B cell (primary cell): ENCODE measurements at regions not wholly inside any gene's neighbourhood (a gene's known extent, or its start where the extent isn't known, plus 50 kb on each side); places are given as distances from the start of the nearest gene placed in this dataset.

Experiments
- ATAC-seq: fragments of 200-7000 bp; cut with Tn5 transposase; one replicate; pipeline ENCODE4 v1.10.0; 2021; ENCODE audit warnings: low read depth, mild to moderate bottlenecking, moderate number of reproducible peaks, moderate library complexity
- CTCF ChIA-PET: fragments of 350-600 bp; sonication (Branson Sonifier 250); formaldehyde crosslinking; loops from one replicate; lab custom pipeline; 2021; ENCODE audit warnings: antibody characterized with exemption, inconsistent platforms; lab: Charles Lee
- POLR2A ChIA-PET: fragments of 350-600 bp; sonication (Branson Sonifier 250); formaldehyde crosslinking; loops from one replicate; lab custom pipeline; 2021; ENCODE audit warnings: antibody characterized with exemption; lab: Charles Lee
- DNase-seq: peaks from one replicate; pipeline ENCODE4 v3.0.0; 2013
- H2AFZ ChIP-seq: 2 replicates; pipeline ENCODE4 v1.6.1; 2012; ENCODE audit warnings: mild to moderate bottlenecking, low read depth, low read length; ENCODE audit not compliant: insufficient read depth, poor library complexity, severe bottlenecking
- H3K27ac ChIP-seq, 2 donors: 1 replicate in 1 of 2; 2 replicates in 1 of 2; pipeline ENCODE4 v1.5.1; 2012 to 2013; ENCODE audit warnings: low read length in 2 of 2, mild to moderate bottlenecking in 2 of 2, moderate library complexity in 1 of 2
- H3K27me3 ChIP-seq, 4 experiments: fragments of 200-600 bp in 1 of 4; sonication (generic) in 1 of 4; replicated peaks in 1 of 4; 1 replicate in 2 of 4; 2 replicates in 2 of 4; pipeline versions ENCODE4 v1.6.1 to v1.7.0; 2013 to 2016; ENCODE audit warnings: low read length in 3 of 4, mild to moderate bottlenecking in 2 of 4, mixed read lengths in 1 of 4, moderate library complexity in 1 of 4; ENCODE audit not compliant: insufficient read depth in 4 of 4, control insufficient read depth in 3 of 4; ENCODE audit errors: control extremely low read depth in 1 of 4
- H3K36me3 ChIP-seq, 2 experiments: replicated peaks in 1 of 2; 1 replicate in 1 of 2; 2 replicates in 1 of 2; pipeline versions ENCODE4 v1.6.1 to v1.7.1; 2013; ENCODE audit warnings: low read length in 1 of 2; ENCODE audit not compliant: insufficient read depth in 2 of 2, control insufficient read depth in 1 of 2; ENCODE audit errors: control extremely low read depth in 1 of 2, extremely low read depth in 1 of 2
- H3K4me1 ChIP-seq, 2 donors: fragments of 200-600 bp in 1 of 2; sonication (generic) in 1 of 2; 1 replicate in 1 of 2; 2 replicates in 1 of 2; pipeline versions ENCODE4 v1.5.1 to v1.6.1; 2013 to 2017; ENCODE audit warnings: low read length in 2 of 2; ENCODE audit not compliant: control insufficient read depth in 2 of 2, insufficient read depth in 2 of 2
- H3K4me2 ChIP-seq: replicated peaks from 2 replicates; pipeline ENCODE3; 2012; ENCODE audit warnings: mild to moderate bottlenecking, low read depth, low read length; ENCODE audit not compliant: poor library complexity, severe bottlenecking
- H3K4me3 ChIP-seq, 5 experiments: fragments of 200-600 bp in 1 of 5; sonication (generic) in 1 of 5; 1 replicate in 3 of 5; 2 replicates in 2 of 5; pipeline versions ENCODE4 v1.5.1 to v1.7.0; 2011 to 2016; ENCODE audit warnings: low read length in 4 of 5, mild to moderate bottlenecking in 4 of 5, low read depth in 2 of 5, control low read depth in 1 of 5, moderate library complexity in 1 of 5; ENCODE audit not compliant: insufficient read depth in 1 of 5; ENCODE audit errors: control extremely low read depth in 1 of 5, extremely low read depth in 1 of 5
- H3K79me2 ChIP-seq: fragments of 200-600 bp; sonication (generic); one replicate; pipeline ENCODE4 v1.6.0; 2016; ENCODE audit warnings: low read length; ENCODE audit not compliant: control insufficient read depth, insufficient read depth
- H3K9ac ChIP-seq: fragments of 200-600 bp; sonication (generic); 2 replicates; pipeline ENCODE4 v1.6.1; 2017; ENCODE audit warnings: mild to moderate bottlenecking, low read length, moderate library complexity
- H3K9me3 ChIP-seq, 3 donors: one replicate each; pipeline versions ENCODE4 v1.6.1 to v1.7.1; 2013; ENCODE audit warnings: low read length in 2 of 3; ENCODE audit not compliant: control insufficient read depth in 2 of 3, insufficient read depth in 1 of 3; ENCODE audit errors: control extremely low read depth in 1 of 3
- H4K20me1 ChIP-seq: 2 replicates; pipeline ENCODE4 v1.6.0; 2012; ENCODE audit warnings: mild to moderate bottlenecking, low read length; ENCODE audit not compliant: insufficient read depth, control insufficient read depth, poor library complexity, severe bottlenecking
- H3K27ac Mint-ChIP-seq: one replicate; pipeline ENCODE4 v1.8.0; 2021; ENCODE audit warnings: mixed read lengths
- H3K27me3 Mint-ChIP-seq: one replicate; pipeline ENCODE4 v1.8.0; 2021; ENCODE audit warnings: mixed read lengths
- H3K4me1 Mint-ChIP-seq: one replicate; pipeline ENCODE4 v1.8.0; 2021; ENCODE audit warnings: mixed read lengths
- H3K4me3 Mint-ChIP-seq: one replicate; pipeline ENCODE4 v1.8.0; 2021; ENCODE audit warnings: mixed read lengths
- H3K9me3 Mint-ChIP-seq: one replicate; pipeline ENCODE4 v1.8.0; 2022; ENCODE audit warnings: mixed read lengths; ENCODE audit not compliant: insufficient read depth
- EZH2 ChIP-seq: IDR thresholded peaks from 2 replicates; pipeline ENCODE4 v1.6.1; 2012; ENCODE audit warnings: borderline replicate concordance, low read depth, mild to moderate bottlenecking, moderate library complexity, low read length; ENCODE audit not compliant: insufficient read depth, poor library complexity, severe bottlenecking
- WGBS: methylation state at CpG from one replicate; pipeline ENCODE4 v1.1.5; 2013; ENCODE audit warnings: missing lambda C conversion rate; ENCODE audit not compliant: insufficient coverage; 5-methylcytosine and 5-hydroxymethylcytosine counted together
- intact Hi-C: fragments of 100-400 bp; cut with micrococcal nuclease; formaldehyde crosslinking; loops from one replicate; pipeline ENCODE4 v1.10.0; 2022
- TF ChIP-seq, protein P1 (sequence below): fragments of 200-600 bp; IDR thresholded peaks from one replicate; pipeline ENCODE4 v1.8.0; 2022; ENCODE audit warnings: antibody characterized with exemption, mild to moderate bottlenecking

DNA sequence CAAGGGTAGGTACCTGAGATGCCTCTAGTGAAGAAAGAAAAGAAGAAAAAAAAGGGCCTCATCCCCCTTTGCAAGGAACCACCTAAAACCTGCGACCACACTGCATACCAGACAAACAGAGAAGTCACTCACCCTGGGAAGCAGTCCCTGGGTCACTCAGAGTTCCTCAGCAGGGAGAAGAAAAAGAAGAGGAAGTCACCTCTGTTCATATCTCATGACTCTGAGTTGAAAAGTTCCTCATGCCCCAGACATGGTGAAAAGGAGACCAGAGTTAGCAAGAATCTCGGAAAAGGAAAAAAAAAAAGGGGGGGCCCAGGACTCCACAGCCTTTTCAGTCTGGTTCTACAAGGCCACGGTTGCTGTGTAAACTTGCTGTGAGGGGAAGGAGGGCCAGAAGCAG, 478.4 kb upstream of the NRXN1 start:
- Histone ChIP-seq H3K9ac (no peak overlapping the region), H3K9me3 (peaks cover 0 to 4% (median 3%) of the 10 kb centered on the region in 3 donors), H3K4me2 (no peak overlapping the region), H3K27me3 (no peaks in the 10 kb centered on the region), H2AFZ (no peak overlapping the region), H3K36me3 (no peaks in the 10 kb centered on the region), H3K4me1 (no peaks in the 10 kb centered on the region), H3K27ac (no peak overlapping the region), H3K79me2 (no peaks in the 10 kb centered on the region), H3K4me3 (no peak overlapping the region), H4K20me1 (no peaks in the 10 kb centered on the region)
- Mint-ChIP-seq H3K4me1 (no peaks in the 10 kb centered on the region), H3K27ac (no peak overlapping the region), H3K9me3 (no peaks in the 10 kb centered on the region), H3K4me3 (no peak overlapping the region), H3K27me3 (no peaks in the 10 kb centered on the region)
- POLR2A ChIA-PET: no interaction called here
- 13% methylated on average over 2 of the region's 3 CpGs for WGBS
- DNase-seq (no peak), ATAC-seq (no peak)
- TF ChIP-seq, protein P1, sequence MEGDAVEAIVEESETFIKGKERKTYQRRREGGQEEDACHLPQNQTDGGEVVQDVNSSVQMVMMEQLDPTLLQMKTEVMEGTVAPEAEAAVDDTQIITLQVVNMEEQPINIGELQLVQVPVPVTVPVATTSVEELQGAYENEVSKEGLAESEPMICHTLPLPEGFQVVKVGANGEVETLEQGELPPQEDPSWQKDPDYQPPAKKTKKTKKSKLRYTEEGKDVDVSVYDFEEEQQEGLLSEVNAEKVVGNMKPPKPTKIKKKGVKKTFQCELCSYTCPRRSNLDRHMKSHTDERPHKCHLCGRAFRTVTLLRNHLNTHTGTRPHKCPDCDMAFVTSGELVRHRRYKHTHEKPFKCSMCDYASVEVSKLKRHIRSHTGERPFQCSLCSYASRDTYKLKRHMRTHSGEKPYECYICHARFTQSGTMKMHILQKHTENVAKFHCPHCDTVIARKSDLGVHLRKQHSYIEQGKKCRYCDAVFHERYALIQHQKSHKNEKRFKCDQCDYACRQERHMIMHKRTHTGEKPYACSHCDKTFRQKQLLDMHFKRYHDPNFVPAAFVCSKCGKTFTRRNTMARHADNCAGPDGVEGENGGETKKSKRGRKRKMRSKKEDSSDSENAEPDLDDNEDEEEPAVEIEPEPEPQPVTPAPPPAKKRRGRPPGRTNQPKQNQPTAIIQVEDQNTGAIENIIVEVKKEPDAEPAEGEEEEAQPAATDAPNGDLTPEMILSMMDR: no peak
- TF ChIP-seq EZH2: no peak
- CTCF ChIA-PET: no interaction called here
- intact Hi-C loops: no loop called here

DNA sequence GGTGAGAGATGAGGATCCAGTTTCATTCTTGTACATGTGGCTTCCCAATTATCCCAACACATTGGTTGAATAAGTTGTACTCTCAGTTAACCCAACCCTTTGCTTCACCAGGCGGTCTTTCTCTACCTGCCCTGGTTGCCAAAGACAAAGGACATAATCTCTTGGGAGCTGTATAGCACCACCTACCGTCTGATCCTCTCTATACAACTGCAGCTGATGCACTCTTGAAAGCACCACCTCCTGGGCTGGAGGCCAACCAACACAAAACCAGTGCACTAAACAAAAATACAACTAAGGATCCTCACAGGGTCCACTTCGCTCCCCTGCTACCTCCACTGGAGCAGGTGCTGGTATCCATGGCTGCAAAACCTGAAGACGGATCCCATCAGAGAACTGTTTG, 473.6 kb upstream of the NRXN1 start:
- Histone ChIP-seq H2AFZ (no peak overlapping the region), H3K9ac (no peak overlapping the region), H3K9me3 (peaks cover 0 to 9% (median 4%) of the 10 kb centered on the region in 3 donors), H3K36me3 (no peaks in the 10 kb centered on the region), H3K4me1 (no peaks in the 10 kb centered on the region), H3K79me2 (no peaks in the 10 kb centered on the region), H3K27ac (no peak overlapping the region), H3K4me3 (no peak overlapping the region), H4K20me1 (no peaks in the 10 kb centered on the region), H3K4me2 (no peak overlapping the region), H3K27me3 (no peaks in the 10 kb centered on the region)
- Mint-ChIP-seq H3K27ac (no peak overlapping the region), H3K4me3 (no peak overlapping the region), H3K27me3 (no peaks in the 10 kb centered on the region), H3K4me1 (no peaks in the 10 kb centered on the region), H3K9me3 (peaks cover 1% of the 10 kb centered on the region)
- POLR2A ChIA-PET: no interaction called here
- intact Hi-C loops: no loop called here
- 87% methylated on average over 4 of the region's 4 CpGs for WGBS
- ATAC-seq: no peak
- DNase-seq: no peak
- CTCF ChIA-PET: no interaction called here
- no peak for TF ChIP-seq EZH2
- TF ChIP-seq, protein P1: no peak
